ENCODE measurements at regions not wholly inside any gene's neighbourhood (a gene's known extent, or its start where the extent isn't known, plus 50 kb on each side); places are given as distances from the start of the nearest gene placed in this dataset.

GRCh38 chr12:89760783-89761182 is 52.1 kb upstream of the ATP2B1 start:
- TF ChIP-seq CTCF (IDR thresholded peaks at IDR 0.05 in 8 of 11, conservative IDR thresholded peaks at IDR 0.05 in 3 of 11) (no peak), POLR2A (IDR thresholded peaks at IDR 0.05) (no peak), POLR2AphosphoS5 (IDR thresholded peaks at IDR 0.05) (no peak)

Data from spleen (tissue), 7 donors.